Esophagus squamous epithelium (tissue), 5 donors: ENCODE measurements at regions not wholly inside any gene's neighbourhood (a gene's known extent, or its start where the extent isn't known, plus 50 kb on each side); places are given as distances from the start of the nearest gene placed in this dataset.
"Not testable (repeated sequence)": the region's sequence is repeated elsewhere in the genome, so short reads cannot be mapped to it uniquely, and the experiment has no call there.

ENCODE experiments used
- DNase-seq: peaks from one replicate; lab custom pipeline; 2025; lab: John Stamatoyannopoulos, UW
- H3K27ac ChIP-seq, 4 donors: fragments of 200-600 bp; sonication (generic); one replicate each; pipeline ENCODE4 v1.5.1; 2016 to 2019; ENCODE audit warnings: mild to moderate bottlenecking in 1 of 4
- H3K27me3 ChIP-seq, 4 donors: fragments of 200-600 bp; sonication (generic); 1 replicate in 3 of 4; 2 replicates in 1 of 4; pipeline versions ENCODE4 v1.5.1 to v1.6.0; 2017 to 2021; ENCODE audit warnings: antibody characterized with exemption in 1 of 4
- H3K36me3 ChIP-seq, 3 donors: fragments of 200-600 bp; sonication (generic); one replicate each; pipeline ENCODE4 v1.5.1; 2016 to 2019
- H3K4me1 ChIP-seq, 3 donors: fragments of 200-600 bp; sonication (generic); one replicate each; pipeline ENCODE4 v1.5.1; 2017 to 2019
- H3K4me3 ChIP-seq, 4 donors: fragments of 200-600 bp; sonication (generic); 1 replicate in 3 of 4; 2 replicates in 1 of 4; pipeline ENCODE4 v1.5.1; 2016 to 2019; ENCODE audit warnings: mild to moderate bottlenecking in 2 of 4, moderate library complexity in 1 of 4
- H3K9me3 ChIP-seq, 3 donors: fragments of 200-600 bp; sonication (generic); one replicate each; pipeline ENCODE4 v1.5.1; 2016 to 2019
- CTCF ChIP-seq, 6 experiments: fragments of 450-650 bp in 4 of 6; fragments of 200-600 bp in 2 of 6; sonication (generic) in 2 of 6; IDR thresholded peaks; one replicate each; pipeline ENCODE4 v1.5.1; 2016 to 2019; ENCODE audit warnings: antibody characterized with exemption in 6 of 6, mild to moderate bottlenecking in 4 of 6, moderate library complexity in 4 of 6
- POLR2A ChIP-seq, 4 donors: fragments of 450-650 bp; IDR thresholded peaks; one replicate each; pipeline ENCODE4 v1.6.1; 2017; ENCODE audit warnings: antibody characterized with exemption in 4 of 4, mild to moderate bottlenecking in 4 of 4, moderate library complexity in 3 of 4
- WGBS, 2 donors: methylation state at CpG; one replicate each; pipeline ENCODE4 v1.1.5; 2018; 5-methylcytosine and 5-hydroxymethylcytosine counted together
- intact Hi-C: fragments of 100-400 bp; cut with DNase I; formaldehyde crosslinking; loops from one replicate; pipeline ENCODE4 v1.15.0; 2022
- donor health status: DM: yes; HTN: yes; CAD: no.

GRCh38 chr20:5686384-5687105 lies 63.7 kb upstream of the SHLD1 start:
- H3K27ac ChIP-seq: no peak overlapping the region
- no peak overlapping the region for H3K4me3 ChIP-seq
- DNase-seq: no peak
- WGBS, 2 donors: 86 to 88% methylated on average over 14 of the region's 15 CpGs
- no peaks in the 10 kb centered on the region for H3K36me3 ChIP-seq
- TF ChIP-seq CTCF (IDR thresholded peaks at IDR 0.05) (no peak), POLR2A (IDR thresholded peaks at IDR 0.05) (no peak)
- no peaks in the 10 kb centered on the region for H3K27me3 ChIP-seq
- no peaks in the 10 kb centered on the region for H3K9me3 ChIP-seq
- intact Hi-C loops: no loop called here
- peaks cover 4 to 10% (median 5%) of the 10 kb centered on the region in 3 donors for H3K4me1 ChIP-seq

- WGBS, 2 donors: 43% methylated on average over 1 of the region's 2 CpGs; no CpG with 5 or more reads in 1 of the 2 donors
- H3K4me3 ChIP-seq, intact Hi-C loops, H3K9me3 ChIP-seq, DNase-seq, H3K27me3 ChIP-seq, H3K4me1 ChIP-seq, H3K27ac ChIP-seq, H3K36me3 ChIP-seq: not testable (repeated sequence)
Observed at GRCh38 chr20:5682556-5682955, 67.6 kb upstream of the SHLD1 start.

GRCh38 chr20:5680192-5680591 lies 69.4 kb upstream of the GPCPD1 start:
- Histone ChIP-seq H3K4me3 (no peak overlapping the region), H3K36me3 (no peaks in the 10 kb centered on the region), H3K4me1 (peaks cover 0 to under 1% (median 0%) of the 10 kb centered on the region in 3 donors), H3K27me3 (no peaks in the 10 kb centered on the region), H3K27ac (no peak overlapping the region), H3K9me3 (no peaks in the 10 kb centered on the region)
- intact Hi-C loops: no loop called here
- TF ChIP-seq CTCF (IDR thresholded peaks at IDR 0.05) (no peak), POLR2A (IDR thresholded peaks at IDR 0.05) (no peak)
- no peak for DNase-seq

GRCh38 chr20:5678777-5679176 lies 68.0 kb upstream of the GPCPD1 start:
- Histone ChIP-seq H3K27ac (no peak overlapping the region), H3K36me3 (no peaks in the 10 kb centered on the region), H3K4me1 (peaks cover 0 to 14% (median 3%) of the 10 kb centered on the region in 3 donors), H3K27me3 (no peaks in the 10 kb centered on the region), H3K4me3 (no peak overlapping the region), H3K9me3 (no peaks in the 10 kb centered on the region)
- intact Hi-C loops: no loop called here
- no peak for DNase-seq
- 88 to 97% methylated on average over 2 of the region's 2 CpGs for WGBS, 2 donors
- TF ChIP-seq POLR2A (IDR thresholded peaks at IDR 0.05): no peak
- no peak for TF ChIP-seq CTCF (IDR thresholded peaks at IDR 0.05)

DNA sequence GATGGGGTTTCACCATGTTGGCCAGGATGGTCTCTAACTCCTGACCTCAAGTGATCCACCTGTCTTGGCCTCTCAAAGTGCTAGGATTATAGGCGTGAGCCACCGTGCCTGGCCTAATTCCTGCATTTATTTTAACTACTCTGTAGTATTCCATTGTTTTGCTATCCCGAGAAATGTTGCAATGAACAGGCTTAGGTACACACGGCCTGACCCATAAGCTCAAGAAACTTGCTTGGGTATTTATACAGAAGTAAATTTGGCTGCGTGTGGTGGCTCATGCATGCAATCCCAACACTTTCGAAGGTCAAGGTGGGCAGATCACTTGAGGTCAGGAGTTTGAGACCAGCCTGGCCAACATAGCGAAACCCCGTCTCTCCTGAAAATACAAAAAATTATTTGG lies 67.1 kb upstream of the GPCPD1 start:
- H3K4me3 ChIP-seq, H3K27me3 ChIP-seq, H3K9me3 ChIP-seq, intact Hi-C loops, DNase-seq, H3K27ac ChIP-seq, H3K36me3 ChIP-seq: not testable (repeated sequence)
- H3K4me1 ChIP-seq: peaks cover 0 to 15% (median 3%) of the 10 kb centered on the region in 3 donors
- 81 to 91% methylated on average over 6 to 7 of the region's 8 CpGs for WGBS, 2 donors

DNA sequence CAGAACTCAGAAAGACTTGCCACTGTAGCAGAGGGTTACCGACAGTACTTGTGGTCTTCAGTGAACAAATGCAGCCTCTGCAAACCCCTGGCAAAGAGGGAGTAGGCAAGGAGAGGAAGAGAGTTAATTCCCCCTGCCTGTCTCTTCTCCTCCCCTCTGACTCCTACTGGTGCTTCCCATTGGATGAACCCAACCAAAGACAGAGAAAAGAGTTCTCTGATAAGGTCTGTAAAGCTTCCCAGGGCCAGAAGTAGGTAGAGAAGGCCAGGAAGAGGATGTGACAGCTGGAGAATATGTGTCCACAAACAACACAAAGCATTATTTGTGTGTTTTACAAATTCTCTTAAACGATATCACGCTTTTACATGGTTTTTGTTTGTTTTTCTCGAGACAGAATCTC lies 66.6 kb upstream of the GPCPD1 start:
- Histone ChIP-seq H3K4me1 (peaks cover 0 to 15% (median 3%) of the 10 kb centered on the region in 3 donors), H3K36me3 (no peaks in the 10 kb centered on the region), H3K27ac (no peak overlapping the region), H3K27me3 (no peaks in the 10 kb centered on the region), H3K9me3 (no peaks in the 10 kb centered on the region), H3K4me3 (no peak overlapping the region)
- intact Hi-C loops: no loop called here
- TF ChIP-seq CTCF (IDR thresholded peaks at IDR 0.05): no peak
- no peak for TF ChIP-seq POLR2A (IDR thresholded peaks at IDR 0.05)
- 82 to 85% methylated on average over 4 of the region's 4 CpGs for WGBS, 2 donors
- no peak for DNase-seq
